Ishikawa (cell line): ENCODE measurements at regions not wholly inside any gene's neighbourhood (a gene's known extent, or its start where the extent isn't known, plus 50 kb on each side); places are given as distances from the start of the nearest gene placed in this dataset.

Experiments
- CREB1 ChIP-seq: IDR thresholded peaks from 2 replicates; pipeline ENCODE4 v1.6.1; 2012; ENCODE audit warnings: low read depth
- RAD21 ChIP-seq: IDR thresholded peaks from 2 replicates; pipeline ENCODE4 v1.6.1; 2012; ENCODE audit warnings: low read depth

GRCh38 chr13:109700176-109700575 is 86.2 kb downstream of the IRS2 start:
- no peak for TF ChIP-seq RAD21
- no peak for TF ChIP-seq CREB1
